Ovary (tissue), 3 donors: ENCODE measurements at regions not wholly inside any gene's neighbourhood (a gene's known extent, or its start where the extent isn't known, plus 50 kb on each side); places are given as distances from the start of the nearest gene placed in this dataset.

Source experiments
- POLR2A ChIP-seq: fragments of 450-650 bp; IDR thresholded peaks from one replicate; pipeline ENCODE4 v1.6.1; 2017; ENCODE audit warnings: antibody characterized with exemption, mild to moderate bottlenecking, moderate library complexity
- TF ChIP-seq, protein P1 (sequence below), 3 donors: fragments of 450-650 bp in 2 of 3; fragments of 200-600 bp in 1 of 3; IDR thresholded peaks; one replicate each; pipeline versions ENCODE4 v1.5.1 to v1.8.0; 2016 to 2022; ENCODE audit warnings: antibody characterized with exemption in 3 of 3, mild to moderate bottlenecking in 1 of 3
- donor health status: DM: no; HTN: no; CAD: no.

GRCh38 chr5:112648264-112648663, 89.4 kb upstream of the APC start:
- no peak for TF ChIP-seq POLR2A
- TF ChIP-seq, protein P1, sequence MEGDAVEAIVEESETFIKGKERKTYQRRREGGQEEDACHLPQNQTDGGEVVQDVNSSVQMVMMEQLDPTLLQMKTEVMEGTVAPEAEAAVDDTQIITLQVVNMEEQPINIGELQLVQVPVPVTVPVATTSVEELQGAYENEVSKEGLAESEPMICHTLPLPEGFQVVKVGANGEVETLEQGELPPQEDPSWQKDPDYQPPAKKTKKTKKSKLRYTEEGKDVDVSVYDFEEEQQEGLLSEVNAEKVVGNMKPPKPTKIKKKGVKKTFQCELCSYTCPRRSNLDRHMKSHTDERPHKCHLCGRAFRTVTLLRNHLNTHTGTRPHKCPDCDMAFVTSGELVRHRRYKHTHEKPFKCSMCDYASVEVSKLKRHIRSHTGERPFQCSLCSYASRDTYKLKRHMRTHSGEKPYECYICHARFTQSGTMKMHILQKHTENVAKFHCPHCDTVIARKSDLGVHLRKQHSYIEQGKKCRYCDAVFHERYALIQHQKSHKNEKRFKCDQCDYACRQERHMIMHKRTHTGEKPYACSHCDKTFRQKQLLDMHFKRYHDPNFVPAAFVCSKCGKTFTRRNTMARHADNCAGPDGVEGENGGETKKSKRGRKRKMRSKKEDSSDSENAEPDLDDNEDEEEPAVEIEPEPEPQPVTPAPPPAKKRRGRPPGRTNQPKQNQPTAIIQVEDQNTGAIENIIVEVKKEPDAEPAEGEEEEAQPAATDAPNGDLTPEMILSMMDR (IDR thresholded peaks at IDR 0.05), result no peak
